Nephron (organoid): ENCODE measurements at regions not wholly inside any gene's neighbourhood (a gene's known extent, or its start where the extent isn't known, plus 50 kb on each side); places are given as distances from the start of the nearest gene placed in this dataset.

Experiments
- H3K27ac Mint-ChIP-seq, 3 experiments: 2 replicates each; pipeline ENCODE4 v1.8.0; 2020; ENCODE audit warnings: mixed read lengths in 3 of 3, mild to moderate bottlenecking in 2 of 3, moderate library complexity in 1 of 3
- H3K27me3 Mint-ChIP-seq: 2 replicates; pipeline ENCODE4 v1.8.0; 2021; ENCODE audit warnings: low read depth, mild to moderate bottlenecking, moderate library complexity, mixed read lengths
- H3K36me3 Mint-ChIP-seq: 2 replicates; pipeline ENCODE4 v1.8.0; 2020; ENCODE audit warnings: low read depth, mixed read lengths
- H3K4me1 Mint-ChIP-seq: 2 replicates; pipeline ENCODE4 v1.8.0; 2020; ENCODE audit warnings: mixed read lengths
- H3K4me3 Mint-ChIP-seq, 3 experiments: 2 replicates each; pipeline ENCODE4 v1.8.0; 2020; ENCODE audit warnings: mild to moderate bottlenecking in 3 of 3, mixed read lengths in 3 of 3, moderate library complexity in 2 of 3
- H3K9me3 Mint-ChIP-seq: 2 replicates; pipeline ENCODE4 v1.8.0; 2020; ENCODE audit warnings: mixed read lengths
- TF ChIP-seq, protein P1 (sequence below), 3 experiments: fragments of 200-600 bp; sonication (generic); IDR thresholded peaks; one replicate each; pipeline ENCODE4 v1.5.0; 2021; ENCODE audit warnings: antibody characterized with exemption in 3 of 3; ENCODE audit not compliant: unreplicated experiment in 3 of 3

DNA sequence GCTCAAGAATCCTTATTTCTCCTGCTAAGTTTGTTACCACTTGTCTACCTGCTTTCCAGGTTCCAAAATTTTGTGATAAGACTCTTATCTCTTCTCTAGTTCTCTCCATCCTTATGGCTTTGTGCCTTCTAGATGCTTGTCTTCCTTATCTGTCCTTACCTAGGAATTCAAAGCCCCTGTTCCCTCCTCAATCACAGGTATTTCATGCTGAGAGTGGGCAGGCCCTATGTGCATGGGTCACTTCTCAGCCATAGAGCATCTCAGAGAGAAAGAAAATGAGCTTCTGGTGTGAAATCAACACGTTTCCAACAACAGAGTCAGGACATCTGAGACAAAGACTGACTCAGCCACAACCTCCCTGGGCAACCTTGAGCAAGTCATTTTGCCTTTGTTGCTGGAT is 214.1 kb upstream of the TLE3 start:
- Mint-ChIP-seq H3K4me3 (no peak overlapping the region), H3K4me1 (peaks cover 21% of the 10 kb centered on the region), H3K27ac (no peak overlapping the region), H3K9me3 (no peaks in the 10 kb centered on the region), H3K36me3 (no peaks in the 10 kb centered on the region), H3K27me3 (peaks cover 19% of the 10 kb centered on the region)
- TF ChIP-seq, protein P1, sequence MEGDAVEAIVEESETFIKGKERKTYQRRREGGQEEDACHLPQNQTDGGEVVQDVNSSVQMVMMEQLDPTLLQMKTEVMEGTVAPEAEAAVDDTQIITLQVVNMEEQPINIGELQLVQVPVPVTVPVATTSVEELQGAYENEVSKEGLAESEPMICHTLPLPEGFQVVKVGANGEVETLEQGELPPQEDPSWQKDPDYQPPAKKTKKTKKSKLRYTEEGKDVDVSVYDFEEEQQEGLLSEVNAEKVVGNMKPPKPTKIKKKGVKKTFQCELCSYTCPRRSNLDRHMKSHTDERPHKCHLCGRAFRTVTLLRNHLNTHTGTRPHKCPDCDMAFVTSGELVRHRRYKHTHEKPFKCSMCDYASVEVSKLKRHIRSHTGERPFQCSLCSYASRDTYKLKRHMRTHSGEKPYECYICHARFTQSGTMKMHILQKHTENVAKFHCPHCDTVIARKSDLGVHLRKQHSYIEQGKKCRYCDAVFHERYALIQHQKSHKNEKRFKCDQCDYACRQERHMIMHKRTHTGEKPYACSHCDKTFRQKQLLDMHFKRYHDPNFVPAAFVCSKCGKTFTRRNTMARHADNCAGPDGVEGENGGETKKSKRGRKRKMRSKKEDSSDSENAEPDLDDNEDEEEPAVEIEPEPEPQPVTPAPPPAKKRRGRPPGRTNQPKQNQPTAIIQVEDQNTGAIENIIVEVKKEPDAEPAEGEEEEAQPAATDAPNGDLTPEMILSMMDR (IDR thresholded peaks at IDR 0.05; ENCODE audit: unreplicated experiment in 3 of 3): no peak

DNA sequence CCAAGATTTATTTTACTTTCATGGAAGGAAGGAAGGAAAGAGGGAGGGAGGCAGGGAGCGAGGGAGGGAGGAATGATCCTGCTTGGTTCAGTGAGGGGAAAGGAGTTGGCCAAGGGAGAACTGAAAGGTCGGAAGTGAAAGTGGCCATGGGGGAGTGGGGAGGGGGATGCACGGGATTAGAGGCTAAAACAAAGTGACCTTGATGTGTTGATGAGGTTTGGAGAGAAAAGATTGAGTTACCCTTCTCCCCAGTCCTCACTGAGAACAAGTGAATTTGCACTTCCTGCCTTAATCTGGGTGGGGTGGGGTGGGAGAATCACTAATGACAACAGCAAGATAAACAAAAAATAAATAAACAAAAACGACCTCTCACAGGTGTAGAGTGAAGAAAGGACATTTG is 212.0 kb upstream of the TLE3 start:
- Mint-ChIP-seq H3K36me3 (no peaks in the 10 kb centered on the region), H3K27me3 (peaks cover 15% of the 10 kb centered on the region), H3K27ac (no peak overlapping the region), H3K9me3 (no peaks in the 10 kb centered on the region), H3K4me1 (peaks cover 10% of the 10 kb centered on the region), H3K4me3 (no peak overlapping the region)
- TF ChIP-seq, protein P1 (IDR thresholded peaks at IDR 0.05; ENCODE audit: unreplicated experiment in 3 of 3): no peak

DNA sequence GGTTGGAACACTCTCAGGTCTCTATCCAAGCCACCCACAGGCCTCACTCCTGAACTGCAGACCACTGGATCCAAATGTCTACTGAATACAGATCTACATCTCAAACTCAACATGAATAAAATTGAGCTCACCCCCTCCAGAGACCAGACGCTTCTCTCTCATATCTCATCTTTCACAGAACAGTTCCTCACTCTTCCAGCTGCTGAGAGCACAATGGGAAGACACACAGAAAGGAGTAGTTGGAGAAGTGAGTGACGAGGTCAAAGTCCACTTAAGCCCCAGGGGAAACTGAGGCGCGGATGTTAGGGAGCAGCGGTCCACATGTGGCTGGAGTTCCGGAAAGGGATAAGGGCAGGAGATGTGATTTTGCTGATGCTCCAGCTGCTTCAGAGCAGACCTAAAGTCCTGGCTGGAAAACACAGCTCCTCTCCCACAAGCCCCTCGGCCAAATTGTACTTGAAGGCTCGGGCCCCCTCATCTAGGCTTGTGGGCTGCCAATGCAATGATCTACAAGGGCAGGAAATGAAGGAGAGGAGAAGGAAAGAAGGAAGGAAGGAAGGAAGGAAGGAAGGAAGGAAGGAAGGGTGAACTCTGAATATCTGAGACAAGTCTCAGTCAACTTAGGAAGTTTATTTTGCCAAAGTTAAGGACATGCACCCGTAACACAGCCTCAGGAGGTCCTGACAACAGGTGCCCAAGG is 211.2 kb upstream of the TLE3 start:
- peaks cover 10% of the 10 kb centered on the region for H3K4me1 Mint-ChIP-seq
- no peak overlapping the region for H3K27ac Mint-ChIP-seq
- H3K27me3 Mint-ChIP-seq: peaks cover 15% of the 10 kb centered on the region
- TF ChIP-seq, protein P1 (IDR thresholded peaks at IDR 0.05; ENCODE audit: unreplicated experiment in 3 of 3): no peak
- H3K36me3 Mint-ChIP-seq: no peaks in the 10 kb centered on the region
- H3K9me3 Mint-ChIP-seq: no peaks in the 10 kb centered on the region
- H3K4me3 Mint-ChIP-seq: no peak overlapping the region

DNA sequence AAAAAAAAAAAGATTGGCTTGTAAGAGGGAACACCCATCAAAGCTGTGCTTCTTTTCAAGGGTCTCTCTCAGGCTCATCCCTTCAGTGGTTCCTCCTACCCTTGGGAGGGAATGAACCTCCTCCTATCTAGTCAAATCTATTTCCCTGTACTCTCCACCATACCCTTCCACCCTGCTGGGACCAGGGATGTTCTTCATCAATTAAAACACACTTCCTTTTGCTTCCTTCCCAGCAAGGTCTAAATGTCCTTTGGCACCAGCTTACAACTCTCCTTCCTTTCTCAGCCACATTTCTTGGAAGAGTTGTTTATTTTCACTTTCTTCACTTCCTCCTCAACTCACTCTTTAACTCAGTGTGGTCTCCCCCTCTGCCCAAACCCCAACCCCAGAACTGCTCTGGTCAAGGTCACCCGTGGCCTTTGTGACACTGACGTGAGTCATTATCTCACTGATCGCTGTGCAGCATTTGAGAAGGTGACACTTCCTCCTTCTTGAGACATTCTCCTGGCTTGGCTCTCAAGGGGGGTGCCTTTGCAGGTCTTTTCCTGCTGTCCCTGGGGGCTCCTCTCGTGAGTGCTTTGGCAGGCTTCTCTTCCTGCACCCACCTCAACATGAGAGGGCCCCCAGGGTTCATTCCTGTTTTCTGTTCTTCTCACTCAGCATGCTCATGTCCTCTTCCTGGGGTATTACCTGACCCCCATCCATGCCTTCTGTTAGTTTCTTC is 210.5 kb upstream of the TLE3 start:
- H3K9me3 Mint-ChIP-seq: no peaks in the 10 kb centered on the region
- no peak overlapping the region for H3K4me3 Mint-ChIP-seq
- peaks cover 15% of the 10 kb centered on the region for H3K27me3 Mint-ChIP-seq
- H3K27ac Mint-ChIP-seq: no peak overlapping the region
- peaks cover 10% of the 10 kb centered on the region for H3K4me1 Mint-ChIP-seq
- no peaks in the 10 kb centered on the region for H3K36me3 Mint-ChIP-seq
- TF ChIP-seq, protein P1 (IDR thresholded peaks at IDR 0.05; ENCODE audit: unreplicated experiment in 3 of 3): no peak

DNA sequence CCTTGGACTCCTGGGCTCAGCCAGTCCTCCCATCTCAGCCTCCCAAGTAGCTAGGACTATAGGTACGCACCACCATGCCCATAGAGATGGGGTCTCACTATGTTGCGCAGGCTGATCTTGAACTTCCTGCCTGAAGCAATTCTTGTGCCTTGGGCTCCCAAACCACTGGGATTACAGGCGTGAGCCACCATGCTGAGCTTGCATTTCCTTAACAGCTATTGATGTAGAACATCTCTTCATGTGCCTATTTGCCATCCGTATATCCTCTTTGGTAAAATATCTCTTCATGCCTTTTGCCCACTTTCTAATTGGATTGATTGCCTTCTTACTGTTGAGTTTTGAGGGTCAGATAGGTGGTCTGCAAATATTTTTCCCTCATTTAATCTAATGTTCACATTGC is 208.9 kb upstream of the TLE3 start:
- no peaks in the 10 kb centered on the region for H3K36me3 Mint-ChIP-seq
- no peaks in the 10 kb centered on the region for H3K9me3 Mint-ChIP-seq

More for the DNA sequence above, 208.9 kb upstream of the TLE3 start:
- Mint-ChIP-seq H3K4me1 (peaks cover 10% of the 10 kb centered on the region), H3K27me3 (peaks cover 15% of the 10 kb centered on the region), H3K27ac (no peak overlapping the region), H3K4me3 (no peak overlapping the region)
- TF ChIP-seq, protein P1 (IDR thresholded peaks at IDR 0.05; ENCODE audit: unreplicated experiment in 3 of 3): no peak
